ENCODE measurements at regions not wholly inside any gene's neighbourhood (a gene's known extent, or its start where the extent isn't known, plus 50 kb on each side); places are given as distances from the start of the nearest gene placed in this dataset.

- no peak for DNase-seq
- Histone ChIP-seq H3K27me3 (peaks cover 0 to 32% (median 0%) of the 10 kb centered on the region in 4 donors), H3K4me3 (no peak overlapping the region), H3K9me3 (no peaks in the 10 kb centered on the region), H3K36me3 (no peaks in the 10 kb centered on the region), H3K4me1 (no peaks in the 10 kb centered on the region), H3K27ac (no peak overlapping the region)
- TF ChIP-seq POLR2A (IDR thresholded peaks at IDR 0.05): no peak
- TF ChIP-seq, protein P1, sequence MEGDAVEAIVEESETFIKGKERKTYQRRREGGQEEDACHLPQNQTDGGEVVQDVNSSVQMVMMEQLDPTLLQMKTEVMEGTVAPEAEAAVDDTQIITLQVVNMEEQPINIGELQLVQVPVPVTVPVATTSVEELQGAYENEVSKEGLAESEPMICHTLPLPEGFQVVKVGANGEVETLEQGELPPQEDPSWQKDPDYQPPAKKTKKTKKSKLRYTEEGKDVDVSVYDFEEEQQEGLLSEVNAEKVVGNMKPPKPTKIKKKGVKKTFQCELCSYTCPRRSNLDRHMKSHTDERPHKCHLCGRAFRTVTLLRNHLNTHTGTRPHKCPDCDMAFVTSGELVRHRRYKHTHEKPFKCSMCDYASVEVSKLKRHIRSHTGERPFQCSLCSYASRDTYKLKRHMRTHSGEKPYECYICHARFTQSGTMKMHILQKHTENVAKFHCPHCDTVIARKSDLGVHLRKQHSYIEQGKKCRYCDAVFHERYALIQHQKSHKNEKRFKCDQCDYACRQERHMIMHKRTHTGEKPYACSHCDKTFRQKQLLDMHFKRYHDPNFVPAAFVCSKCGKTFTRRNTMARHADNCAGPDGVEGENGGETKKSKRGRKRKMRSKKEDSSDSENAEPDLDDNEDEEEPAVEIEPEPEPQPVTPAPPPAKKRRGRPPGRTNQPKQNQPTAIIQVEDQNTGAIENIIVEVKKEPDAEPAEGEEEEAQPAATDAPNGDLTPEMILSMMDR (IDR thresholded peaks at IDR 0.05): no peak
- WGBS, 2 donors: 100% methylated on average over 3 of the region's 8 CpGs; no CpG with 5 or more reads in 1 of the 2 donors
- intact Hi-C loops (cut with DNase I): no loop called here
Observed at GRCh38 chr13:111425326-111425725, 104.9 kb downstream of the TEX29 start.

DNA sequence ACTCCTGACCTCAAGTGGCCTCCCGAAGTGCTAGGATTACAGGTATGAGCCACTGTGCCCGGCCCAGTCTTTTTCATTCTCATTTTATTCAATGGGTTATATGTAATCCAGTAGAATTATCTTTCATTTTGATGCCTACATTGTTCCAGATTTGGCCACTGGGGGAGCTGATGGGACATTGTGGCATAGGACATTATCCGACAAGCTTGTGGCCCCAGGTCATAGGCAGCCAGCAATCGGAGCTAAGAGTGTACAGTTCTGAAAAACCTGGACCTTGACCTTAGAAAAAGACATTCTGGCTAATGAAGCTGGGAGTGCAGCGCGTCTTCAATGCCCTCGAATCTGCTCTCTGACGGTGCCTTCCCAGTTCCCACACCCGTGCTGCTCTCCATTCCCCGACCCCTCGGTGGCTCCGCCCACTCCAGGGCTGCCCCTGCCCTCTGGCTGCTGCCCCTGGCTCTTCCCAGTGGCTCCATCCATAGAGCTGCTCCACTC lies 108.7 kb downstream of the TEX29 start:
- Histone ChIP-seq H3K36me3 (no peaks in the 10 kb centered on the region), H3K4me3 (no peak overlapping the region), H3K27ac (no peak overlapping the region), H3K27me3 (peaks cover 0 to 66% (median 0%) of the 10 kb centered on the region in 4 donors), H3K9me3 (no peaks in the 10 kb centered on the region), H3K4me1 (no peaks in the 10 kb centered on the region)
- no peak for DNase-seq
- intact Hi-C loops (cut with DNase I): no loop called here
- 19 to 38% methylated on average over 7 to 12 of the region's 12 CpGs for WGBS, 2 donors
- TF ChIP-seq, protein P1 (IDR thresholded peaks at IDR 0.05): peak in 5 of 6 experiments; percentile 29 to 53 (median 43)
- TF ChIP-seq POLR2A (IDR thresholded peaks at IDR 0.05): no peak

DNA sequence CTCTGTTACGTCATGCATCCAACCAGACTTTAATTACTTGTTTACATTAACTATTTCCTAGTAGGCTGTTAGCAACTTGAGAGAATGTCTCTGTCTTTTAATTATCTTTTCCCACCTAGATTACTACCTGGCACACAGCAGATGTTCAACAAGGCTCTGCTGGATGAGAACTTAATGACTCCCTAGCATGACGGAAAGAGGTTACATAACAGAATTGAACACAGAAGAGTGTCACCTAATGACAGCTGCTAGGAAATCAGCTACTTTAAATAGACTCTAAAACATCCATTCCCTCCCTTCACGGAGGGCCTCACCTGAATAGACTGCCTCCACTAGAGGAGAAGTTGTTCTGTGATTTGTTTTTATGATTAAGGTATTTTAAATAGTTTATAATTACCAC lies 110.8 kb downstream of the TEX29 start:
- WGBS, 2 donors: 60 to 65% methylated on average over 3 of the region's 3 CpGs
- intact Hi-C loops (cut with DNase I): no loop called here
- Histone ChIP-seq H3K27ac (no peak overlapping the region), H3K9me3 (no peaks in the 10 kb centered on the region), H3K4me3 (no peak overlapping the region), H3K36me3 (no peaks in the 10 kb centered on the region), H3K4me1 (no peaks in the 10 kb centered on the region), H3K27me3 (peaks cover 0 to 61% (median 0%) of the 10 kb centered on the region in 4 donors)
- TF ChIP-seq, protein P1 (IDR thresholded peaks at IDR 0.05): no peak
- TF ChIP-seq POLR2A (IDR thresholded peaks at IDR 0.05): no peak
- DNase-seq: no peak

DNA sequence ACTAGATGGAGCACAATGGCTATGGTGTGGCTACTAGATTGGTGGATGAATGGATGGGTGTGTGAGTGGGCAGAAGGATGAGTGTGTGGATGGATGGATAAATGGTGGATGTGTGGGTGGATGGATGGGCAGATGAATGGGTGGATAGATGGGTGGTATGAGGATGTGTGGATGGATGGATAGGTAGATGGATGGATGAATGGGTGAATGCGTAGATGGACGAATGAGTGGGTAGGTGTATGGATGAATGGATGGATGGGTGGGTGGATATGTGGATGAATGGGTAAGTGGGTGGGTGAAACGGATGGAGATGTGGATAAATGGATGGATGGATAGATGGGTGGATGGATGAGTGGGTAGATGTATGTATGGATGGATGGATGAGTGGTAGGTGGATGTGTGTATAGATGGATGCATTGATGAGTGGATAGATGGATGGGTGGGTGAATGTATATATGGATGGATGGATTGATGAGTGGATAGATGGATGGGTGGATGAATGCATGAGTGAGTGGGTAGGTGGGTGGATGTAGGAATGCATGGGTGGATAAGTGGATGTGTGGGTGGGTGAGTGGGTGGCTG lies 114.2 kb downstream of the TEX29 start:
- DNase-seq: no peak

DNA sequence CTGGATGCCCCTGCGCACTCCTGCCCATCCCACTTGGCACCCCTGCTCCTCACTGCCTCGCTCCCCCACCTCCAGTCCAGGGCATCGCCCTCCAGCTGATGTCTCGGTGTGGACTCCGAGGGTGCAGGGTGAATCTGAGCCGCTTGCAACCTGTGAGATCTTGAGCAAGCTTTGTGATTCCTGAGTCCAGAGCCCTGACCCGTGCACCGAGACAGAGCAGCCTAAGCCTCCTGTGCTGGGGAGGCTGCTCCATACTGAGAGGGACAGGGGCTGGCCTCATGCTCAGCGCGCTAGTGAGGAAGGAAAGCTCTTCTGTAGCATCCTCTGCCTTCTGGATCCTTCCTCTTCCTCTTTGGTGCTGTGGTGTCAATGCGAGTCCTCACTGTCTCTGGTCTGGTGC lies 116.0 kb downstream of the TEX29 start:
- Histone ChIP-seq H3K9me3 (no peaks in the 10 kb centered on the region), H3K4me1 (no peaks in the 10 kb centered on the region), H3K27ac (no peak overlapping the region), H3K27me3 (peaks cover 0 to 27% (median 0%) of the 10 kb centered on the region in 4 donors), H3K36me3 (no peaks in the 10 kb centered on the region), H3K4me3 (no peak overlapping the region)
- no peak for TF ChIP-seq POLR2A (IDR thresholded peaks at IDR 0.05)
- TF ChIP-seq, protein P1 (IDR thresholded peaks at IDR 0.05): no peak
- no peak for DNase-seq
- 79 to 82% methylated on average over 5 to 10 of the region's 11 CpGs for WGBS, 2 donors
- intact Hi-C loops (cut with DNase I): no loop called here

More for the DNA sequence above, 114.2 kb downstream of the TEX29 start:
- no peaks in the 10 kb centered on the region for H3K9me3 ChIP-seq
- no peak overlapping the region for H3K27ac ChIP-seq
- peaks cover 0 to 42% (median 0%) of the 10 kb centered on the region in 4 donors for H3K27me3 ChIP-seq
- intact Hi-C loops (cut with DNase I): no loop called here
- 49 to 68% methylated on average over 3 of the region's 3 CpGs for WGBS, 2 donors
- no peak overlapping the region for H3K4me3 ChIP-seq
- TF ChIP-seq POLR2A (IDR thresholded peaks at IDR 0.05): no peak
- TF ChIP-seq, protein P1 (IDR thresholded peaks at IDR 0.05): no peak
- H3K36me3 ChIP-seq: no peaks in the 10 kb centered on the region
- H3K4me1 ChIP-seq: no peaks in the 10 kb centered on the region
